Effector CD8-positive, alpha-beta T cell (primary cell): ENCODE measurements at regions not wholly inside any gene's neighbourhood (a gene's known extent, or its start where the extent isn't known, plus 50 kb on each side); places are given as distances from the start of the nearest gene placed in this dataset.

Source experiments
- DNase-seq: peaks from one replicate; lab custom pipeline; 2025; lab: John Stamatoyannopoulos, UW

DNA sequence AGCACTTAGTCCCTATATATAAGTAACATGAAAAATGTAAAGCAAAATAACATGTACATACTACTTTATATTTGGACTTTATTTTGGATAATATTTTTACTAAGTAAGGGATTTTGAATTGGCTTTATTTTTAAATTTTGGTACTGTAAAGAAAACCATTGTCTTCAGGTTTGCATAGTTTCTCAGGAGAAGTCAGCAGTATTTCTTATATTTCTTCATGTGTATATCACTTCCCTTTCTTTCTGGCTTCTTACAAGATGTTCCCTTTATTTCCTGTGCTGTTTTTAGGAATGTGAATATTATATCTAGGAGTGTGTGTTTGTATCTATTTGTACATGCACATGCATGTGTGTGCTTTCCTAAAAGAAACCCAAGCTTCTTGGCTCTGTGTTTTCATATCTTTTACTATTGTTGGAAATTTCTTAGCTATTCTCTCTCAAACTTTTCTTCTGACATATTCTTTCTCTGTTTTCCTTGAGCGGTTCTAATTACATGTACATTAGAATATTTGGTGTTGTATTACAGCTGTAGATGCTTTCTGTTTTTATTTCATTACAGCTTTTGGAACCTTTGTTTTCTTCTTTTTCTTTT lies 1549.7 kb upstream of the ACVR2A start:
- no peak for DNase-seq

DNA sequence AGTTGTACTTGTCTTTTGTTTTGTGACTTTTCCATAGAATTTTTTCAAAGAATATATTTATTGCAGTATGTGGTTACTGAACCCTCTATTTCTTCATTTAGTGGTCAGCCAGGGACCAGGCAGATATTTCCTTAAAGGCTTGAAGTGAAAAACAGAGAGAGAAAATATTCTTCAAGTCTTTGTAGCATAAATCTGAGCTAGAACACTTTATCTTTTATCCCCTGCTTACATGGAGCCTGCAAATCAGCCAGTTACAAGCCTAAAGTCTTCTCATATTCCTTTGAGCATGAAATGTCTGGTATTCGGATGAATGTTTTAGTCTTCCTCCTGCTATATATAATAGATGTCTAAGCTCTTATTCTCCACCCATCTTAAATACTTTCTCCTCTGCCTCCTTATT lies 1557.5 kb upstream of the ACVR2A start:
- no peak for DNase-seq

DNA sequence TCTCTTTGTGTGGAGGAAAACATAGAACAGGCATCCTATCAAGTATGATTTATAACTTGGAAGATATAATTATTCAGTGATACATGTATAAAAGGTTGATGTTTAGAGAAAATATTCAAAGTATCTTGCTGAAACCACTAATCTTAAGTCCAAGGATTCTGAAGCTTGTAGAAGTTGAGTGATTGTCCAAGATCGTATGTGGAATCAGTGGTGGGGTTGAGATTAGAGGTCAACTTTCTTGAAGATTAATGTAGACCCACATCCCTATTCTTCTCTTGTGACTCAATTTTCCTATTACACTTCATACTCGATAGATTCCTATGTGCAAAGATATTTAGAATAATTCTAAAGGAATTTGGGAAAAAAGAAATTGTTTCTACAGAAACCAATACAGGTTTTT lies 1565.9 kb upstream of the ACVR2A start:
- no peak for DNase-seq

DNA sequence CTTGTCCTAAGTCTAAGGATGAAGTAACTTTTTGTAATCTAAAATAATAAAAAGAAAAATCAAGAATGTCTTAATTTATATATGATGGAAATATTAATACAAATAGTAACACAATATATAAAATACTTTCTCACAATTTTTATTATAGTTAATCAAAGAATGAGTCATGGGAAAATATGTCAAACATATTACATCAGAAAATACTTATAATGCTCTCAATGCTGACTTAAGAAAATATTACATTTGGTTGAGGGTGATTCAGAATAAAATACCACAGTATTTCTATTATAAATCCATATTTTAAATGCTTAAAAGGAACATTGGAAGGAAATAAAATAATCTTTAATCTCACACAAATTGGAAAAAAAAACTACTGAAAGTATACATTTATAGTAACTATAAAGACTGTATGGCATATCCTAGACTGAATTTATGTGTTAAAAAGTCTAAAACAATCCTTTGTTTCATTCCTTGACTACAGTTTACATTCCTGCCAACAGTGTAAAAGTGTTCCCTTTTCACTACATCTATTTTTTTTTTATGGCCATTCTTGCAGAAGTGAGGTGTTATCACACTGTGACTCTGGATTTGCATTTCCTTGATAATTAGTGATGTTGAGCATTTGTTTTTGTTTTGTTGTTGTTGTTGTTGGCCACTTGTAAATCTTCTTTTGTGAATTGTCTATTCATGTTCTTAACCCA lies 1573.5 kb upstream of the ACVR2A start:
- no peak for DNase-seq

DNA sequence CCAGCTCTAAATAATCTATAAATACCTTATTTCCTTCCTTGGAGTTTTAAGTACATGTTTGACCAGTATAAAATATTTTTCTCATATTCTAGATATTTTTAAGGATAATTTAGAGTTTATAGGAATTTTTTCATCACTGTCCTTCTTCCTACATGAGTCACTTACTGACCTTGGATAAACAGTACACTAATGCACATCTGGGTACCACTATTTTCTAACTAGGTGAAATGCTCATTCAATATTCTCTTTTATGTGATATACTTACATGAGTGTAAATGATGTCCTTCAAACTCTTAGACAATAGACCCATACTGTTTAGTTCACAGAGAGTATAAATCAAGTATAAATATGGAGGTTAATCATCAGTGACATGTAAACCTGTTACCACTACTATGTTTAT lies 1574.2 kb upstream of the ACVR2A start:
- DNase-seq = no peak

DNA sequence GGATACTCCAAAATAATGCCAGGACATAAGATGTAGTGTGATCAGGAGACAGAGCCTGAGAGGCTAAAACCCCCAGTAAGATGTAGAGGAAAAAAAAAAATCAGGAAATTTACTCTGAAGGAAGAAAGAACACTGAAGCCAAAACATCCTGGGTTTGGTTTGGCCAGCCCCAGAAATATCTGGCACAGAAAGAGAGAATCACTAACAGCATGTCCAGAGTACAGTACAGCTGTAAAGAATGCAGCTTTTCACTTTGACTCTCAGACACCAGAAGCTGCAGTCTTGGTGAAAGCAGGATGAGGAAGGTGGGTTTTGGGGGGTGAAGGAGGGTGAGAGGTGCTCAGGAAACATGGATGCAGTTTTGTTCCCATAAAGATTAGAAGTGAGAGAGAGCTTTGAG lies 1577.7 kb upstream of the ACVR2A start:
- no peak for DNase-seq

DNA sequence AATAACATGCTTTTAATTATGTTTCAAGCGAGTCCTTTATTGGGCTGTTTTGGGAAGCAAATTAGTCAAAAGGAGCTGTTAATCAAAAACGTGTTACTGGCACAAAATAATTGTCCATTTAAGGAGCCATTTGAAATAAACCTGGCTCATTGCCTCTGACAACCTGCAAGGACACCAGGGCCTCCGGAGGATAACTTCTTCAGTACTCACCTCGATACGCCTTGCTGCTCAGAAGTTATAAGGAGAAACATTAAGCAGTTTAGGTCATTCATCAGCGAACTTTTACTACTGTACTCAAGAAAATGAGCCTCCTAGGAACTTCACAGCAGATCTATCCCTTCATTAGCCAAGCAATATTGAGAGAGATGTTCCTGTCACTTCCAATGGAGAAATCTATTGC lies 1579.2 kb upstream of the ACVR2A start:
- no peak for DNase-seq

DNA sequence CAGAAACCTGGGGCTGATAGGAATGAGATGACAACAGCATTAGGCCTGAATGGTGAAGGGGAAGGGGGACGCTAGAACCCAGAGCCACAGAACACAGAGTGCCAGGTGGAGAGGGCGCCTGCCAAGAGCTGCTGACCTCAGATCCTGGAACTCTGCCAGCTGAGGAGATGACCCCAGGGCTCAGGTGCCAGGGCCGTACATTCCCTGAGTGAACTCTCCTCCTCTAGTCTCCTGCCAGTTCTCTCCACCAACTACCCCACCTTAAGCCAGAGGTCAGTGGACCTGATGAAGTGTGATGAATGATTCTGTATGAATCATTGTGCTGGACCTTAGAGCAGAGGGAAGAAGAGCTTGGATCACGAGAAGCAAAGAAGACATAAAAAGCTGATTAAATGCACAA lies 1582.2 kb upstream of the ACVR2A start:
- DNase-seq = no peak

DNA sequence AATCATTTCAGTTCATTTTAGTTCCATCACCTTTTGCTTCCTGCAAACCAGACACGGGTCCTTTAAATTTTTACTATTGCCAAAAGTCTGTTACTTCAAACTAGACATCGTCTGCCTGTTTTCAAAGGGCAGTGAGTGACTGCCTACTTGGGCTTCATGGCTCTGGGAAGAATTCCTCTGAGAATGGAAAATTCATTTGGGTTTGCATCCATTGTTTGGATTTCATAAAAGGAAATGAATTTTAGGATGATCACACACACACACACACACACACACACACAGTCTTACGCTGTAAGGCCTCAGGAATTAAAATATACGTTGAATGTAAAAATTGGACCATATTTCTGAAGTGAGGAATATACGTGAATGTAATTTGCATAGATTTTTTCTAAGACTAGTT lies 1584.3 kb upstream of the ACVR2A start:
- no peak for DNase-seq

DNA sequence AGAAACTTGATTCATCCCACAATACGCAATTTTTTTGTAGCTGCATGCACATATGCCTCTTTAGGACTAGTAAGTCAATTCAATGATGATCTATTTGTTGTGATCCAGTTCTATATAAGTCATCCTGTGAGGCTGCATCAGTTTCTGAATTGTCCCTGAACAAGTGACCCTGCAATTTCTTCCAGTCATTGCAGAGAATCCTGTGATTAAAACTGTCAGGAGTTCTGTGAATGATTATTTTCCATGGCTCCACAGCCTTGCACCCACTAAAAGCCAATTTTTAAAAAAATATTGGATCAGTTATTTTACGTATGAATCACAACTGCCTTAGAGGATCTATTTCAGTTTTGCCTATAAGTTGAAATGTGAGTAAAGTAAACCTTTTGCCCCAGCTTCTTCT lies 1585.0 kb upstream of the ACVR2A start:
- no peak for DNase-seq

DNA sequence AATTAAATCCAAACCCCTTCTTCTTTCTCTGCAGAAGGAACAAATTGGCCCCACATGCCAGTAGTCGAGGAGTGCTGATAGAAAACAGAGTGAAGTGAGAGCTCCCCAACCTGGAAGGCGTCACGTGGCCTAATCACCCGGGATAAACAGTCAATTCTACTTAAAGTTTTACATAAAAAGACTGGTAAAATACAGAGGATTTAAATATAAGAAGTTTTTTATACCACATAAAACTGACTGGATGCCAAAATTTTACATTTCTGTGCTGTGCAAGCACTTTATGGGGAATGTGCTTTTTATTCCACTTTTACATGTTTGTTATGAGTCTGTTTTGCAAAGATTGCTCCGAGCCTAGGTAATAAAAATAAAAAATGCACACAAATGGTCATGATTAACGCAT lies 1586.8 kb upstream of the ACVR2A start:
- DNase-seq = no peak

DNA sequence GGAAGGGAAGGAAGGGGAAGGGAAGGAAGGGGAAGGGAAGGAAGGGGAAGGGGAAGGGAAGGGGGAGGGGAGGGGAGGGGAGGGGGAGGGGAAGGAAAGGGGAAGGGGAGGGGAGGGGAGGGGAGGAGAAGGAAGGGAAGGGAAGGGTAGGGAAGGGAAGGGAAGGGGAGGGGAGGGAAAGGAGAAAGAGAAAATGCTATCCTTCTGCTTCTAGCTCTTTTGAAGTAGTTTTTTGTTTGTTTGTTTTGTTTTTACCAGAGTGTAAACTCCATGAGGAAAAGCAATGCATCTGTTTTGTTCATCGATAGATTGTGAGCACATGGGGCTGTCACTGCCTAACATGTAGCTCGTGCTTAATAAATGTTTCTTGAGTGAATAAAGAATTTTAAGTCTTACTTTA lies 1592.7 kb upstream of the ACVR2A start:
- no peak for DNase-seq

DNA sequence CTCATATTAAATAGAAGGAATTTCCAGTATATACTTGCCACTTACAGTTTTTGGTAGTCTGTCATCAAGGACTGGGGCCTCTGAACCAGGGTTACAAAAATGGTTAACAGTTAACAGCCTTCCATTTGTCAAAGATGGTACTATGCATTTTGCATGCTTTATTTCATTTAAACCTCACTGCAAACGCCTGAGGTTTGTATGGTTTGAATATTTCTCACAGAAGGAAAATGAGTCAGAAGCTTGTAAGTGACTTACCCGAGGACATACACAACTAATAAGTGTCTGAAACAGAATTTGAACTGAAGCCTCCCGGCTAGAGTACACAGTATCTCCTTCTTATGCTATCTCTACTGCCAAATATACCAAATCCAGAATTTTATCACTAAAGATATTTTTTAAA lies 1593.5 kb upstream of the ACVR2A start:
- no peak for DNase-seq

DNA sequence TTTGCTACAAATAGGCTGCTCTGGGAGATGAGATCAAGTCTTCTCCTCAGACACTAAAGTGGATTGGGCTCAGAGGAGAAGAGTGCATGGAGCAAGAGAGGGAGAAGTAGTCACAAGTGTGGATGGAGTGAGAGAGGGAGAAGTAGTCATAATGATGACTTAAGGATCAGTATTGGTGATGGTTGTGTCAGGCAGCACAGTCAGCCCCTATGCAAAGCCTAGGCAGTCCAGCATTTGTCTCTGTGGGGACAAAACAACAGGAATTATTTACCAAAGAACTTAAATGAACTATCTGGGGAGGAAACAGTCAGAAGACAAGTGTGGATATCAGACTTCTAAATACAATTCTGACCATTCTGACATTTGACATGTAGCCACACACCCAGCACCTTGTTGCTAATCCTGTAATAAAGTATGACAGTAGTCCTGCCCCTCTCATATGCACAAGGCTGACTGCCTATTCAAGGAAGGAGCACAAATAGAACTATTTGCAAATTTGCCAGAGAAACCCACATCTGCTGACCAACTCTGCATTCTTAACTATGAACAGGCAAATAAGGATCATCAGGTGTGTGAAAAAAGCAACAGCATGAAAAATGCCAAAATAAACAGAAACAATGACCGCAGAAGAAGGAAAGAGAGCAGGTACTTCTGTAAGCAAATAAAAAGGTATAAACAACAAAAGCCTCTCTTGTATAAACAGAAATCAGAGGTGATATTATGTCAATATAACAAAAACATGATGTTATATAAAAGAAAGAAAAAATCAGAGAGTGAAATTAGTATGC lies 1597.9 kb upstream of the ACVR2A start:
- no peak for DNase-seq

DNA sequence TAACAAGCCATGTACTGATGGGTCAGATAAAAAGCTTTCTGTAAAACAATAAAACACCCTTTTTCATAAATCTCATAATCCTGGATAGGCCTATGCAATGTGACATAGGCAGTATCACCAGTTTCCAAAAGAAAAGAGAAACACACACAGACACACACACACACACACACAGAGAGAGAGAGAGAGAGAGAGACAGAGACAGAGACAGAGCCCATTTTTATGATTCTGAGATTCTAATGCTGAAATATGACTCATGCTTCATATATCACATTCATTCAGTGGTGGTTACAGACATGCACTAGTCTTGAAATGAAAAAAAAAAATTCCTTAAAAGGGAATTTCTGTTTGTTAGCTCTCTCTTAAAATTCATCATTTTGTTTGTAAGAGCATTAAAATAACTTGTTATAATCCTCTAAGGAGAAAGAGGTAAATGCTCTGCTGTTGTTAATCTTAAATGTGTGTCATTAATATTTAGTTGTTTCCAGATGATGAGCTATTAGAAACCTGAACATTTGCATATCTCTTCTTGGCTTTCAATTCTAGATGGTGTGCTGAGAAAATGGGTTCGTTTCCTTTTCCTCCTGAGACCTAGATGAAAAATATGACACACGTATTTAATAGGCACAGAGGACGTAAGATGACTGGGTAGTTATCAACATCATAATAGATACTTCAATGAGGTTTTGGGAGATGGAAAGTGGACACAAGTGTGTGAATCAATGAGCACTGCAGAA lies 1598.7 kb upstream of the ACVR2A start:
- no peak for DNase-seq

DNA sequence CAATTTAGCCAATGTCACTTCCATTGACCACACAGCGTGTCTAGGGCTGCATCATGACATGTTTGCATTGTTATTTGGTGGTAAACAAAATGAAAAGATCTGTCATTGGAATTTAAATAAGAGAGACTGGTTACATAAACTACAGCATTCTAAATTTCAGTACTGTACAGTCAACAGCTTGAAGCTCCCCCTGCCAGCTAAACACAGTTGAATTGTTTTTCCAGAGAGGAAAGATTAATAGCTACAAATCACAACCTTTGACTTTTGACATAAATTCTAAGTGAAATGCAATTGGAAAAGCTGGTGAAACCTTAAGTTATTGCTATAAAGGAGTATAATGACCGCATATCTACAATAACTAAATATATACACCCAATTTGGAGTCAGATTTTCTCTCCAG lies 1600.0 kb upstream of the ACVR2A start:
- no peak for DNase-seq

DNA sequence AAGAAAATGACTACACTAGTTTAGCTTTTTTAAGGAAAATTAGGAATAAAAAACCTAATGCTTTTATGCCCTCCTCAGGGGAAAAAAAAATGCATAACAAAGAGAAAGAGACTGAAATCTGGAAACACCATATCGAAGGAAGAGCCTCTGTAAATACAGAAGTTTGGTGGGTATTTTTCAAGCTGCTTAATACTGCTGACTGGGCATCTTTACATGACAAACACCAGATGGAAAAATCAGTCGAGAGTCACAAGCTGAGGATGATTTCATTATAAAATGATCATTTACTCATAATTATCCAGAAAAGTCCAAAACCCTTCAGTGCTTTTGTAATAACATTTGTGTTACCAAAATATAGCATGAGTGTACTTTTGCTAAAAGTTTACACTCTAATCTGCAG lies 1600.7 kb upstream of the ACVR2A start:
- DNase-seq = no peak

DNA sequence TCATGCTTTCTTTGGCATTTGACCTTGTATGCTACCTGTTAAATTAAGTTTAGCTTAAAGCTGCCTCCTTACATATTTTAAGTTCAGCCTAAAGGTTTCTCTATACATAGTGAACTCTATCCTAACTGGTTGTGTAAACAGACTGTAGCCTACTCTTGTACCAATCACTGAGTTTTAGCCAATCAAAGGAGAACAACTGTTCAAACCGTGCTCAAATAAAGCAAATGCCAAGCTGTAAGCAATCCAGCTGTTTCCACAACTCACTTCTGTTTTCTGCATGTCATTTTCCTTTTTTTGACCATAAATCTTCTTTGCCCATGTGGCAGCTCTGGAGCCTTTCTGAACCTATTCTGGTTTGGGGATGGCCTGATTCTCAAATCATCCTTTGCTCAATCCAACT lies 1603.8 kb upstream of the ACVR2A start:
- no peak for DNase-seq

DNA sequence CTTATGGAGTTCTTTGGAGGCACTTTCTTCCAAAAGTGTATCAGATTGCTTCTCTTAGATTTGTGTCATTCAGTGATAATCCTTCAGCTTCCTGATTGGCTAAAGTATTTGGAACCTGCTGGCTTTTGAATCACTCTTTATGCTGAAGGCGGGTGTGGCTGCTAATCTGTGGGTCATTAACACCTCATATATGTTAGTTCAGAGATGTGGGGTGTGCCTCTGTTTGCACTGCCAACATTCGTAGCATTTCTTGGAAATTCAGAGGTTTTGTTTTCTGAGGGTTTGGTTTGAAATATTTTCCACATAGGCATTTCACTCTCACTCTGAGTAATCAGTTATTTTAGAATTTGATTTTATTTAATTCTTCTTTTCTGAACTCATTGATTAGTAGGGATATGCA lies 1604.4 kb upstream of the ACVR2A start:
- DNase-seq = no peak

DNA sequence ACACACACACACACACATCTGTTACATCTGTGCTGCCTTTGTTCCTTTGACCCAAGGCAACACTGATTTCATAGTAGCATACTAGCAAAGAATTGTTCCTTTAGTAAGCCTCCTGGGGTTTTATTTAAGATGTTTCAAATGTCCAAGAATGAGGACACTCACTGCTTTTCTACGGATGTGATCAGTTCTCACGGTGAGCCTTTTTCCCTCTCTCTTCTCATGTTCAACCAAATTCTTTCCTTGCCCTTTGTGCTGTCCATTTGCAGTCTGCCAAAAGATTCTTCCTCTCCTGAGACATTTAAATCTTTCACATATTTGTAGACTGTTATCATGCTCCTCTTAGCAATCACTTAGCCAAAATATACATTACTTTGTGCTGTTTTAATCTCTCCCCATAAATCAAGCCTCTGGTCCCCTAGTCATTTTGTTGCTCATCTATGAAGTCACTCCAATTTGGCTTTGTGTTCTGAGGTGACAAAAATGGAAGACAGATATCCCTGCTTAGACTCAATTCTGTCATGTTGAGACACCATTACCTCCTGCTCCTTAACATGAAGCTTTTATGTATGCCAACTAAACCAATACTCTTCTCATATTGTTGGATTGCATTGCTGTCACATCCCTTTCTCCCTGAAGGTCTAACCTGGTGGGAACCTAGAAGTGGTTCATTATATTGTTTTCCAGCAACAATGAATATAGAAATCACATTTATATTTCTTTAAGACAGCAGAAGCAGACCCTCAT lies 1605.3 kb upstream of the ACVR2A start:
- no peak for DNase-seq

DNA sequence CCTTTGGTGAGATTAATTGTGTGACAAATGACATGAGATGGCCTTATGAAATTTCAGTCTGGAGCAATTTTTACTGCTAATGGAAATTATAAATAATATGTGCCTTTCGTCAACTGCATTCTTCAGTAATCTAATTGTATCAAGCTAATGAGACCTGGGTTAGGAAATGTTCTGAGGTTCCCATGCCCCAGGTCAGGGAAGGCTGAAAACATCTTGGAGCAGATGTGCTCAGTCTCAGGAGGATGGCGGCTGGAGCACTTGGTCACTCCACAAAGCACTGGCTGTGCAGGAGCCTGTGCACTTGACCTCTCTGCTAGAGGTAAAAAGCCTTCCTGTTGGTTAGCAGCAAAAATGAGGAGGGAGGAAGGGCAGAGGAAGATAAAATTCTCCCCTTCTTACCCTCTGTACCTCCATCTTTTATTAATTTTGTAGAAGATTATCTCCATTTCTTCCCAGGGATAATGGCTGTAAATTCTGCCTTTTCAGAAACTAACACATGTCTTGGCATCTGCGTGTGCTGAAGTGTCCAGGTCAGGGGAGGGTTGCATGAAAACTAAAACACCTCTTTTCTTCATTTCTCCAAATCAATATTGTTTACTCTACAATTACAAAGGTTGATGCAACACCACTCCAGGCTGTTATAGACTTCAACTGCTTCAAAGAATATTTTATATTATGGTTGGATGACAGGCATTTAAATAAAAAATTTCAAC lies 1606.4 kb upstream of the ACVR2A start:
- DNase-seq = no peak
